ENCODE measurements at regions not wholly inside any gene's neighbourhood (a gene's known extent, or its start where the extent isn't known, plus 50 kb on each side); places are given as distances from the start of the nearest gene placed in this dataset.

DNA sequence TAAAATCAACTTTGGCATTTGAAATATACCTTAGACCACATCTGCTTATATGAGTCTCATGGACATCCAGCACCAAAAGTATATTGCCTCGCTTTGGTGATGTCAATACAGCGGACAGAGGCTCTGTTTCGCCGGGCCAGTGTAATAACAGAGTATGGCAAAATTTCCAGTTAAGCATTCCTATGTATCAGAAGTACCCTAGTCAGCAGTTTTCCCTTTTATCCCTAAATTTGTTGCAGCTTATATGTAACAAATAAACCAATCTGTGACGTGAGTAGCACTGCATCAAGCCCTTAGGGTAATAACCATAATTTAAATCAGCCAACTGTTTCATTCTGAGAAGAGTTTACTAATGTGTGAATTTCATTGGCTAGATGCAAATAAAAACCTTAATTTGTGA lies 585.5 kb upstream of the ADGRB3 start:
- no peak for DNase-seq (ENCODE audit: low spot score)
- TF ChIP-seq, protein P1, sequence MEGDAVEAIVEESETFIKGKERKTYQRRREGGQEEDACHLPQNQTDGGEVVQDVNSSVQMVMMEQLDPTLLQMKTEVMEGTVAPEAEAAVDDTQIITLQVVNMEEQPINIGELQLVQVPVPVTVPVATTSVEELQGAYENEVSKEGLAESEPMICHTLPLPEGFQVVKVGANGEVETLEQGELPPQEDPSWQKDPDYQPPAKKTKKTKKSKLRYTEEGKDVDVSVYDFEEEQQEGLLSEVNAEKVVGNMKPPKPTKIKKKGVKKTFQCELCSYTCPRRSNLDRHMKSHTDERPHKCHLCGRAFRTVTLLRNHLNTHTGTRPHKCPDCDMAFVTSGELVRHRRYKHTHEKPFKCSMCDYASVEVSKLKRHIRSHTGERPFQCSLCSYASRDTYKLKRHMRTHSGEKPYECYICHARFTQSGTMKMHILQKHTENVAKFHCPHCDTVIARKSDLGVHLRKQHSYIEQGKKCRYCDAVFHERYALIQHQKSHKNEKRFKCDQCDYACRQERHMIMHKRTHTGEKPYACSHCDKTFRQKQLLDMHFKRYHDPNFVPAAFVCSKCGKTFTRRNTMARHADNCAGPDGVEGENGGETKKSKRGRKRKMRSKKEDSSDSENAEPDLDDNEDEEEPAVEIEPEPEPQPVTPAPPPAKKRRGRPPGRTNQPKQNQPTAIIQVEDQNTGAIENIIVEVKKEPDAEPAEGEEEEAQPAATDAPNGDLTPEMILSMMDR (IDR thresholded peaks at IDR 0.05; ENCODE audit: extremely low read depth, missing control alignments) = no peak

DNA sequence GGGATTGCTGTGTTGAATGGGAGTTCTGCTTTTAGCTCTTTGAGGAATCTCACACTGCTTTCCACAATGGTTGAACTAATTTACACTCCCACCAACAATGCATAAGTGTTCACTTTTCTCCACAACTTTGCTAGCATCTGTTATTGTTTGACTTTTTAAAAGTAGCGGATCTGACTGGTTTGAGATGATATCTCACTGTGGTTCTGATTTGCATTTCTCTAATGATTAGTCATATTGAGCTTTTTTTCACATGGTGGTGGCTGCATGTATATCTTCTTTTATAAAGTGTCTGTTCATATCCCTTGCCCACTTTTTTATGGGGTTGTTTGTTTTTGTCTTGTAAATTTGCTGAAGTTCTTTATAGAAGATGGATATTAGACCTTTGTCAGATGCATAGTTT lies 588.3 kb upstream of the ADGRB3 start:
- TF ChIP-seq, protein P1 (IDR thresholded peaks at IDR 0.05; ENCODE audit: extremely low read depth, missing control alignments) = no peak
- DNase-seq (ENCODE audit: low spot score) = no peak

GRCh38 chr6:68046302-68046701 lies 588.8 kb upstream of the ADGRB3 start:
- TF ChIP-seq, protein P1 (IDR thresholded peaks at IDR 0.05; ENCODE audit: extremely low read depth, missing control alignments) = no peak
- DNase-seq (ENCODE audit: low spot score) = no peak

DNA sequence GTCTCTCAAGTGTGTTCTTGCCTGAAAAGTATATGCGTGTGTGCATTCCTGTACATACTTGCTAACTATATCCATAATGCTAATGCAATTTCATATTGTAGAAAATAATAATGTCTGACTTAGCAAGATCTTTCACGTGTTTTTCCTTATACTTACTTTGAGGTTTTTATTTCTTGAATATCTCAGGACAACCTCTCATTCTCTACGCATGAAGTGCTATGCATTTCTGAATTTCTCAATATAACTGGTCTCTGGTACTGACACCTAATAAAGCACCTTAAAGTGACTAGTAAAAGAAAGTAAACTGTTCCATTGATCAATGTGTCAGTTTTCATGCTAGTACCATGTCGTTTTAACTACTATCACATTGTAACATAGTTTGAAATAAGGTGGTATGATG lies 589.9 kb upstream of the ADGRB3 start:
- TF ChIP-seq, protein P1 (IDR thresholded peaks at IDR 0.05; ENCODE audit: extremely low read depth, missing control alignments) = no peak
- no peak for DNase-seq (ENCODE audit: low spot score)

- TF ChIP-seq, protein P1 (IDR thresholded peaks at IDR 0.05; ENCODE audit: extremely low read depth, missing control alignments) = no peak
- no peak for DNase-seq (ENCODE audit: low spot score)
Observed at GRCh38 chr6:68044264-68044663, 590.8 kb upstream of the ADGRB3 start.

DNA sequence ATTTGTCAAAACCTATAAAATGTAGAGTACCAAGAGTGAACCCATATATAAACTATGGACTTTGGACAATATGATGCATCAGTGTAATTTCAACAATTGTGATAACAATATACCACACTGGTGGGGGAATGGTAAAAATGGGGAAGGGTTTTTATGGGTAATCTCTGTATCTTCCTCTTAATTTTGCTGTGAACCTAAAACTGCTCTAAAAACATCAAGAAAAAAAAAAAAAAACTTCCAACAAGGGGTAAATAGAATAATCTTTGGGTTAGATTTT lies 592.0 kb upstream of the ADGRB3 start:
- no peak for DNase-seq (ENCODE audit: low spot score)
- TF ChIP-seq, protein P1 (IDR thresholded peaks at IDR 0.05; ENCODE audit: extremely low read depth, missing control alignments) = no peak

GRCh38 chr6:68042339-68043121 lies 592.6 kb upstream of the ADGRB3 start:
- DNase-seq (ENCODE audit: low spot score) = no peak
- TF ChIP-seq, protein P1 (IDR thresholded peaks at IDR 0.05; ENCODE audit: extremely low read depth, missing control alignments) = no peak

All from GM20000 (cell line).